SK-N-SH (cell line): ENCODE measurements at regions not wholly inside any gene's neighbourhood (a gene's known extent, or its start where the extent isn't known, plus 50 kb on each side); places are given as distances from the start of the nearest gene placed in this dataset.

Source experiments
- CTCF ChIA-PET: fragments of 300-600, 350-600 bp; formaldehyde crosslinking; extraction: SDS; loops from one replicate; lab custom pipeline; 2021; lab: Yijun Ruan, JAX
- POLR2A ChIA-PET: fragments of 350-600 bp; sonication (Branson Sonifier 250); formaldehyde crosslinking; extraction: SDS; loops from one replicate; lab custom pipeline; 2020; ENCODE audit warnings: antibody characterized with exemption, inconsistent platforms; lab: Yijun Ruan, JAX
- DNase-seq: peaks from one replicate; pipeline ENCODE4 v3.0.0; 2012
- H2AFZ ChIP-seq: fragments of 200-600 bp; sonication (generic); 2 replicates; pipeline ENCODE4 v1.8.1; 2016; ENCODE audit warnings: antibody characterized with exemption, mild to moderate bottlenecking, low read depth
- H3F3A ChIP-seq: fragments of 200-600 bp; sonication (generic); replicated peaks from 2 replicates; pipeline ENCODE3; 2016; ENCODE audit warnings: antibody characterized with exemption, mild to moderate bottlenecking; ENCODE audit not compliant: insufficient read depth
- H3K27ac ChIP-seq, 2 experiments: fragments of 200-500 bp in 1 of 2; fragments of 200-600 bp in 1 of 2; sonication (Bioruptor generic) in 1 of 2; sonication (generic), shearing (Covaris generic) in 1 of 2; 2 replicates each; pipeline versions ENCODE4 v1.5.1 to v1.6.1; 2014 to 2016; ENCODE audit warnings: low read depth in 2 of 2, inconsistent platforms in 1 of 2, low read length in 1 of 2, mild to moderate bottlenecking in 1 of 2, mixed read lengths in 1 of 2
- H3K27me3 ChIP-seq: fragments of 200-600 bp; sonication (generic), shearing (Covaris generic); 2 replicates; pipeline ENCODE4 v1.6.1; 2016; ENCODE audit warnings: mixed run types; ENCODE audit not compliant: insufficient read depth
- H3K36me3 ChIP-seq, 2 experiments: fragments of 200-500 bp in 1 of 2; fragments of 200-600 bp in 1 of 2; sonication (Bioruptor generic) in 1 of 2; sonication (generic) in 1 of 2; replicated peaks in 1 of 2; 2 replicates each; pipeline versions ENCODE3 to v1.5.1; 2014 to 2016; ENCODE audit warnings: low read length in 1 of 2, mild to moderate bottlenecking in 1 of 2; ENCODE audit not compliant: insufficient read depth in 2 of 2, control insufficient read depth in 1 of 2
- H3K4me1 ChIP-seq, 2 experiments: fragments of 200-500 bp in 1 of 2; fragments of 200-600 bp in 1 of 2; sonication (Bioruptor generic) in 1 of 2; sonication (generic), shearing (Covaris generic) in 1 of 2; 2 replicates each; pipeline versions ENCODE4 v1.5.1 to v1.6.1; 2014 to 2016; ENCODE audit warnings: low read depth in 1 of 2, low read length in 1 of 2, mixed run types in 1 of 2; ENCODE audit not compliant: insufficient read depth in 2 of 2, control insufficient read depth in 1 of 2
- H3K4me2 ChIP-seq: fragments of 200-600 bp; sonication (generic), shearing (Covaris generic); 2 replicates; pipeline ENCODE4 v1.6.1; 2017; ENCODE audit warnings: mixed run types
- H3K4me3 ChIP-seq, 2 experiments: fragments of 200-500 bp in 1 of 2; fragments of 200-600 bp in 1 of 2; sonication (Bioruptor generic) in 1 of 2; sonication (generic), shearing (Covaris generic) in 1 of 2; 2 replicates each; pipeline versions ENCODE4 v1.5.1 to v1.8.1; 2014 to 2016; ENCODE audit warnings: low read depth in 2 of 2, inconsistent platforms in 1 of 2, low read length in 1 of 2, mild to moderate bottlenecking in 1 of 2, mixed read lengths in 1 of 2, moderate library complexity in 1 of 2
- H3K79me2 ChIP-seq: fragments of 200-600 bp; sonication (generic); 2 replicates; pipeline ENCODE4 v1.8.1; 2017; ENCODE audit warnings: mild to moderate bottlenecking; ENCODE audit not compliant: insufficient read depth
- H3K9ac ChIP-seq: fragments of 200-600 bp; sonication (generic); 2 replicates; pipeline ENCODE4 v1.6.1; 2017; ENCODE audit warnings: mixed run types
- H3K9me2 ChIP-seq: fragments of 200-600 bp; sonication (generic); 2 replicates; pipeline ENCODE4 v1.6.1; 2017; ENCODE audit warnings: mixed run types
- H3K9me3 ChIP-seq: fragments of 200-600 bp; sonication (generic); 2 replicates; pipeline ENCODE4 v1.6.1; 2017; ENCODE audit warnings: mixed run types, mild to moderate bottlenecking, moderate library complexity
- H4K20me1 ChIP-seq: fragments of 200-600 bp; sonication (generic); 2 replicates; pipeline ENCODE4 v1.6.1; 2017; ENCODE audit warnings: mild to moderate bottlenecking, mixed run types; ENCODE audit not compliant: insufficient read depth
- CHD2 ChIP-seq: fragments of 150-350 bp; IDR thresholded peaks from 2 replicates; pipeline ENCODE4 v1.6.1; 2018; ENCODE audit warnings: low read length; ENCODE audit not compliant: partially characterized antibody
- ELF1 ChIP-seq: IDR thresholded peaks from 2 replicates; pipeline ENCODE4 v1.4.0; 2012
- EP300 ChIP-seq, 2 experiments: IDR thresholded peaks; 2 replicates each; pipeline versions ENCODE4 v1.4.0 to v1.6.1; 2012; ENCODE audit warnings: borderline replicate concordance in 1 of 2, low read depth in 1 of 2, low read length in 1 of 2
- FOXJ3 ChIP-seq: sonication (generic); formaldehyde crosslinking; IDR thresholded peaks from 2 replicates; pipeline ENCODE4 v1.5.1; 2020; ENCODE audit warnings: mild to moderate bottlenecking, missing genetic modification reagents
- GABPA ChIP-seq: IDR thresholded peaks from 2 replicates; pipeline ENCODE4 v1.4.0; 2012; ENCODE audit warnings: low read depth, mild to moderate bottlenecking
- MXI1 ChIP-seq: IDR thresholded peaks from 2 replicates; pipeline ENCODE4 v1.6.1; 2012; ENCODE audit warnings: mild to moderate bottlenecking, low read depth, low read length, improper control_type of control experiment
- NFIC ChIP-seq: IDR thresholded peaks from 2 replicates; pipeline ENCODE4 v1.4.0; 2012; ENCODE audit warnings: borderline replicate concordance
- NRF1 ChIP-seq: IDR thresholded peaks from 2 replicates; pipeline ENCODE4 v1.6.1; 2012; ENCODE audit warnings: low read depth, mild to moderate bottlenecking, low read length
- RCOR1 ChIP-seq: fragments of 150-350 bp; IDR thresholded peaks from 2 replicates; pipeline ENCODE4 v1.6.1; 2017; ENCODE audit warnings: antibody characterized with exemption, low read length
- TAF1 ChIP-seq: IDR thresholded peaks from 2 replicates; pipeline ENCODE4 v1.6.1; 2012; ENCODE audit warnings: low read depth, mild to moderate bottlenecking, low read length, moderate library complexity, borderline replicate concordance
- TEAD4 ChIP-seq: IDR thresholded peaks from 2 replicates; pipeline ENCODE4 v1.4.0; 2012; ENCODE audit warnings: mild to moderate bottlenecking, borderline replicate concordance; ENCODE audit not compliant: insufficient read depth
- WGBS: methylation state at CpG from one replicate; pipeline ENCODE4 v1.1.6; 2017; ENCODE audit warnings: low lambda C conversion rate; 5-methylcytosine and 5-hydroxymethylcytosine counted together
- TF ChIP-seq, protein P1 (sequence below): IDR thresholded peaks from 2 replicates; pipeline ENCODE4 v1.4.0; 2012; ENCODE audit warnings: low read depth, borderline replicate concordance
- TF ChIP-seq, protein P2 (sequence below): fragments of 150-350 bp; IDR thresholded peaks from 2 replicates; pipeline ENCODE4 v1.6.1; 2017; ENCODE audit warnings: antibody characterized with exemption, low read length, low read depth, borderline replicate concordance
- TF ChIP-seq, protein P3 (sequence below): fragments of 200-600 bp; sonication (generic); IDR thresholded peaks from 2 replicates; pipeline ENCODE4 v1.6.1; 2017; ENCODE audit warnings: antibody characterized with exemption, mild to moderate bottlenecking, moderate library complexity
- TF ChIP-seq, protein P4 (sequence below): IDR thresholded peaks from 2 replicates; pipeline ENCODE4 v1.4.0; 2012; ENCODE audit warnings: low read depth, borderline replicate concordance

DNA sequence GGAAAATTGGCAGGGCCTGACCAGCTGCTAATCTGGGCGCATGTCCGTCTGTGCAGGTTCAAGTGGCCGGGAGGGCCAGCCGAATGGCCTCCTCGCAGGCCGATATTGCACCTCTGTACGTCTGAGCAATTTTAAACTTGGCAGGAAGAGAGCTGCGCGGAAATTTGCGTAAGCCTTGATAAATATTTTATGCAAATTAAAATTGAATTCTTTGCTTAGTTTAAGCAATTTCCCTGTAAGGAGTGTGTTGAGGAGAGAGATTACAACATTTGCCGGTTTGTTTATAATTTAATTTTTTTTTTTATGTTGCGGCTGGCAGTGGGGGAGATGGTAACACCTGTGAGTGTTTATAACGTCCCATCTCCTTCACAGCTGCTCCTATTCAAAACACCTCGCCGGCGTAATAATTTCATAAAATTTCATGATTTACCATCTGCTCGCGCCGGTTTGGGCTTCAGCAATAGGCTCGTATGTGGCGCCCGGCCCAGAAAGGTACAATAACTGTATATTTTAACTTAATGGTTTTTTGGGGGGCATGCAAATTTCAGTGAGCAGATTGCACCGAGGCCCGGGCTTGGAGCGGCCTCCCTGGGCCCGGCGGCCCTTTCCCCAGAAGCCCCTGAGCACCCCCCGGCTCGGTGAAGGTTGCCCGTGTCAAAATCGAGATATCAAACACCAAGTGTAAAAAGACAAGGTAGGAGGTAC, 269.4 kb upstream of the MVB12B start:
- H2AFZ ChIP-seq: peak overlapping the region; percentile 17; the same call in 1 of the 2 replicates
- no peaks in the 10 kb centered on the region for H3K9me2 ChIP-seq

DNA sequence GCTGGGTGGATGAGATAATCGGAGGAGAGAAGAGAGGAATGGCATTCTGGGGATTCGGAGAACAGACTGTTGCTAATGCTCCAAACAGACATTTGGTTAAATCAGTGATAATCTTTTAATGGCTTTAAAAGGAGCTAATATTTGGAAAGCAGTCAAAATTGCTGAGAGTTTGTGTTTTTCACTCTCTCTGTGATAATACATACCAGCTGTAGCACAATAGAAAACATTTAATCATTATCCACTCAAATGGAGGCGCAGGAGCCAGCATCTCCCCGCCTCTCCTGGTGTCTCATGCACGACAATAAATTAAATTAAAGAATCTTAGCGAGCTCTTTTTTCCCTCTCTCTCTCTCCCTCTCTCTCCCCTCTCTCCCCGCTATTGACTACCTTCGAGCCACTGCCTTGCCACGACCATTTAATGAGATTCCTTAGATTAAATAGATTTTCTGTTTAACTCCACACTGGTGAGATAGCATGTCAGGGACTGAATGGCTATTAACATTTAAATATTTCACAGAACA, 268.6 kb upstream of the MVB12B start:
- 9% methylated on average over 9 of the region's 9 CpGs for WGBS
- Histone ChIP-seq H4K20me1 (no peaks in the 10 kb centered on the region), H3K9me3 (no peaks in the 10 kb centered on the region), H3K4me2 (peak overlapping the region; percentile 82), H3K4me3 (peak overlapping the region; percentile 36 to 54; a peak in 3 of 4 replicates), H3K27me3 (peaks cover 11% of the 10 kb centered on the region; the same call in 1 of the 2 replicates), H3K36me3 (no peaks in the 10 kb centered on the region), H3F3A (no peaks in the 10 kb centered on the region), H3K27ac (peak overlapping the region; percentile 41 to 97; a peak in 3 of 4 replicates), H3K4me1 (peaks cover 0 to 35% of the 10 kb centered on the region in 2 experiments; a peak in 2 of 4 replicates), H3K79me2 (no peaks in the 10 kb centered on the region), H3K9me2 (no peaks in the 10 kb centered on the region), H3K9ac (peak overlapping the region; percentile 27; the same call in 1 of the 2 replicates), H2AFZ (peak overlapping the region; percentile 17; the same call in 1 of the 2 replicates)
- CTCF ChIA-PET: interaction anchor here (0.7 to 1.3 kb wide), 3 partner anchors 163 to 650 kb away, joined by 3 to 5 read pairs (median 4); no protein-coding TSS in a partner anchor
- POLR2A ChIA-PET: interaction anchor here (0.6 to 1.7 kb wide), 6 partner anchors 9 to 408 kb away, joined by 3 to 6 read pairs (median 4); partner anchors contain the start of gene MAPKAP1
- DNase-seq: peak; percentile 66
- TF ChIP-seq NFIC (no peak), MXI1 (0 out of 2 replicates have a peak, but pooled peaks have one; percentile 13), GABPA (no peak), RCOR1 (peak; percentile 78)
- TF ChIP-seq, protein P1, sequence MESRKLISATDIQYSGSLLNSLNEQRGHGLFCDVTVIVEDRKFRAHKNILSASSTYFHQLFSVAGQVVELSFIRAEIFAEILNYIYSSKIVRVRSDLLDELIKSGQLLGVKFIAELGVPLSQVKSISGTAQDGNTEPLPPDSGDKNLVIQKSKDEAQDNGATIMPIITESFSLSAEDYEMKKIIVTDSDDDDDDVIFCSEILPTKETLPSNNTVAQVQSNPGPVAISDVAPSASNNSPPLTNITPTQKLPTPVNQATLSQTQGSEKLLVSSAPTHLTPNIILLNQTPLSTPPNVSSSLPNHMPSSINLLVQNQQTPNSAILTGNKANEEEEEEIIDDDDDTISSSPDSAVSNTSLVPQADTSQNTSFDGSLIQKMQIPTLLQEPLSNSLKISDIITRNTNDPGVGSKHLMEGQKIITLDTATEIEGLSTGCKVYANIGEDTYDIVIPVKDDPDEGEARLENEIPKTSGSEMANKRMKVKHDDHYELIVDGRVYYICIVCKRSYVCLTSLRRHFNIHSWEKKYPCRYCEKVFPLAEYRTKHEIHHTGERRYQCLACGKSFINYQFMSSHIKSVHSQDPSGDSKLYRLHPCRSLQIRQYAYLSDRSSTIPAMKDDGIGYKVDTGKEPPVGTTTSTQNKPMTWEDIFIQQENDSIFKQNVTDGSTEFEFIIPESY: no peak
- TF ChIP-seq, protein P2, sequence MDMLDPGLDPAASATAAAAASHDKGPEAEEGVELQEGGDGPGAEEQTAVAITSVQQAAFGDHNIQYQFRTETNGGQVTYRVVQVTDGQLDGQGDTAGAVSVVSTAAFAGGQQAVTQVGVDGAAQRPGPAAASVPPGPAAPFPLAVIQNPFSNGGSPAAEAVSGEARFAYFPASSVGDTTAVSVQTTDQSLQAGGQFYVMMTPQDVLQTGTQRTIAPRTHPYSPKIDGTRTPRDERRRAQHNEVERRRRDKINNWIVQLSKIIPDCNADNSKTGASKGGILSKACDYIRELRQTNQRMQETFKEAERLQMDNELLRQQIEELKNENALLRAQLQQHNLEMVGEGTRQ: no peak
- TF ChIP-seq, protein P3, sequence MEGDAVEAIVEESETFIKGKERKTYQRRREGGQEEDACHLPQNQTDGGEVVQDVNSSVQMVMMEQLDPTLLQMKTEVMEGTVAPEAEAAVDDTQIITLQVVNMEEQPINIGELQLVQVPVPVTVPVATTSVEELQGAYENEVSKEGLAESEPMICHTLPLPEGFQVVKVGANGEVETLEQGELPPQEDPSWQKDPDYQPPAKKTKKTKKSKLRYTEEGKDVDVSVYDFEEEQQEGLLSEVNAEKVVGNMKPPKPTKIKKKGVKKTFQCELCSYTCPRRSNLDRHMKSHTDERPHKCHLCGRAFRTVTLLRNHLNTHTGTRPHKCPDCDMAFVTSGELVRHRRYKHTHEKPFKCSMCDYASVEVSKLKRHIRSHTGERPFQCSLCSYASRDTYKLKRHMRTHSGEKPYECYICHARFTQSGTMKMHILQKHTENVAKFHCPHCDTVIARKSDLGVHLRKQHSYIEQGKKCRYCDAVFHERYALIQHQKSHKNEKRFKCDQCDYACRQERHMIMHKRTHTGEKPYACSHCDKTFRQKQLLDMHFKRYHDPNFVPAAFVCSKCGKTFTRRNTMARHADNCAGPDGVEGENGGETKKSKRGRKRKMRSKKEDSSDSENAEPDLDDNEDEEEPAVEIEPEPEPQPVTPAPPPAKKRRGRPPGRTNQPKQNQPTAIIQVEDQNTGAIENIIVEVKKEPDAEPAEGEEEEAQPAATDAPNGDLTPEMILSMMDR: no peak

More for the DNA sequence above, 269.4 kb upstream of the MVB12B start:
- no peak overlapping the region; a peak in 1 of 4 replicates for H3K4me3 ChIP-seq
- H3K36me3 ChIP-seq: no peaks in the 10 kb centered on the region
- H3F3A ChIP-seq: no peaks in the 10 kb centered on the region
- DNase-seq: no peak
- H3K9me3 ChIP-seq: no peaks in the 10 kb centered on the region
- peaks cover 0 to 35% of the 10 kb centered on the region in 2 experiments; a peak in 2 of 4 replicates for H3K4me1 ChIP-seq
- WGBS: 81% methylated on average over 31 of the region's 31 CpGs
- no peaks in the 10 kb centered on the region for H3K79me2 ChIP-seq
- POLR2A ChIA-PET: interaction anchor here (0.7 to 1.7 kb wide), 3 partner anchors 8 to 350 kb away, joined by 3 to 6 read pairs (median 4); partner anchors contain the start of gene MAPKAP1
- peak overlapping the region; percentile 41 to 97; a peak in 3 of 4 replicates for H3K27ac ChIP-seq
- no peaks in the 10 kb centered on the region for H4K20me1 ChIP-seq
- H3K27me3 ChIP-seq: peaks cover 11% of the 10 kb centered on the region; the same call in 1 of the 2 replicates
- CTCF ChIA-PET: interaction anchor here (0.7 to 1.0 kb wide), 3 partner anchors 434 to 650 kb away, joined by 3 read pairs; no protein-coding TSS in a partner anchor
- peak overlapping the region; percentile 82; the same call in 1 of the 2 replicates for H3K4me2 ChIP-seq
- TF ChIP-seq TEAD4: no peak
- TF ChIP-seq EP300 (IDR thresholded peaks at IDR 0.05; ENCODE audit: borderline replicate concordance in 1 of 2, low read depth in 1 of 2, low read length in 1 of 2): no peak
- no peak for TF ChIP-seq TAF1
- TF ChIP-seq, protein P4, sequence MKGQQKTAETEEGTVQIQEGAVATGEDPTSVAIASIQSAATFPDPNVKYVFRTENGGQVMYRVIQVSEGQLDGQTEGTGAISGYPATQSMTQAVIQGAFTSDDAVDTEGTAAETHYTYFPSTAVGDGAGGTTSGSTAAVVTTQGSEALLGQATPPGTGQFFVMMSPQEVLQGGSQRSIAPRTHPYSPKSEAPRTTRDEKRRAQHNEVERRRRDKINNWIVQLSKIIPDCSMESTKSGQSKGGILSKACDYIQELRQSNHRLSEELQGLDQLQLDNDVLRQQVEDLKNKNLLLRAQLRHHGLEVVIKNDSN: no peak
- TF ChIP-seq ELF1: no peak
- TF ChIP-seq NFIC: no peak
- TF ChIP-seq FOXJ3 (CRISPR knock-in tag): no peak
- TF ChIP-seq CHD2: no peak
- TF ChIP-seq NRF1: no peak
- TF ChIP-seq, protein P3: no peak
- TF ChIP-seq GABPA: no peak
- no peak overlapping the region for H3K9ac ChIP-seq
